ENCODE measurements at regions not wholly inside any gene's neighbourhood (a gene's known extent, or its start where the extent isn't known, plus 50 kb on each side); places are given as distances from the start of the nearest gene placed in this dataset.
"Not testable (repeated sequence)": the region's sequence is repeated elsewhere in the genome, so short reads cannot be mapped to it uniquely, and the experiment has no call there.

- DNase-seq, result no peak
Observed at GRCh38 chr4:164239976-164240375, 514.0 kb upstream of the SMIM31 start.

GRCh38 chr4:164251257-164251656 is 502.7 kb upstream of the SMIM31 start:
- no peak for DNase-seq

- DNase-seq, result no peak
Observed at GRCh38 chr4:164252286-164252685, 501.6 kb upstream of the SMIM31 start.

- no peak for DNase-seq
Observed at GRCh38 chr4:164261831-164262230, 492.1 kb upstream of the SMIM31 start.

GRCh38 chr4:164262508-164262907 is 491.4 kb upstream of the SMIM31 start:
- DNase-seq, result not testable (repeated sequence)

- DNase-seq, result not testable (repeated sequence)
Observed at GRCh38 chr4:164277414-164277813, 476.5 kb upstream of the SMIM31 start.

- no peak for DNase-seq
Observed at GRCh38 chr4:164287173-164287572, 466.8 kb upstream of the SMIM31 start.

GRCh38 chr4:164288578-164288977 is 465.4 kb upstream of the SMIM31 start:
- no peak for DNase-seq

- DNase-seq, result no peak
Observed at GRCh38 chr4:164293203-164293602, 460.7 kb upstream of the SMIM31 start.

- no peak for DNase-seq
Observed at GRCh38 chr4:164293743-164294142, 460.2 kb upstream of the SMIM31 start.

GRCh38 chr4:164301430-164301829 is 452.5 kb upstream of the SMIM31 start:
- DNase-seq, result no peak

GRCh38 chr4:164304101-164304639 is 449.8 kb upstream of the SMIM31 start:
- no peak for DNase-seq

GRCh38 chr4:164304861-164305260 is 449.1 kb upstream of the SMIM31 start:
- no peak for DNase-seq

GRCh38 chr4:164307262-164307661 is 446.7 kb upstream of the SMIM31 start:
- no peak for DNase-seq

GRCh38 chr4:164312671-164313070 is 441.3 kb upstream of the SMIM31 start:
- no peak for DNase-seq

- no peak for DNase-seq
Observed at GRCh38 chr4:164313853-164314252, 440.1 kb upstream of the SMIM31 start.

- no peak for DNase-seq
Observed at GRCh38 chr4:164318350-164318749, 435.6 kb upstream of the SMIM31 start.

- DNase-seq, result no peak
Observed at GRCh38 chr4:164319688-164320087, 434.2 kb upstream of the SMIM31 start.

- no peak for DNase-seq
Observed at GRCh38 chr4:164320847-164321246, 433.1 kb upstream of the SMIM31 start.

- DNase-seq, result no peak
Observed at GRCh38 chr4:164326056-164326455, 427.9 kb upstream of the SMIM31 start.

GRCh38 chr4:164337219-164337944 is 416.5 kb upstream of the SMIM31 start:
- DNase-seq, result no peak

GRCh38 chr4:164343472-164343976 is 410.4 kb upstream of the SMIM31 start:
- DNase-seq, result no peak

GRCh38 chr4:164345756-164346155 is 408.2 kb upstream of the SMIM31 start:
- DNase-seq, result no peak

- DNase-seq, result no peak
Observed at GRCh38 chr4:164350061-164350460, 403.9 kb upstream of the SMIM31 start.

- DNase-seq, result not testable (repeated sequence)
Observed at GRCh38 chr4:164350716-164351115, 403.2 kb upstream of the SMIM31 start.

Measured in NCI-H2081 treated with DMSO at 0.1 percent for 48 hours (cell line).